ENCODE measurements at regions not wholly inside any gene's neighbourhood (a gene's known extent, or its start where the extent isn't known, plus 50 kb on each side); places are given as distances from the start of the nearest gene placed in this dataset.
A peak's percentile ranks its signal among the peaks of the same experiment; 100 is the strongest.

GRCh38 chr2:236317938-236318396, 53.8 kb upstream of the ASB18 start:
- no peak for DNase-seq (ENCODE audit: low read depth)

- DNase-seq (ENCODE audit: low read depth) = no peak
Observed at GRCh38 chr2:236318401-236318800, 54.2 kb upstream of the ASB18 start.

- no peak for DNase-seq (ENCODE audit: low read depth)
Observed at GRCh38 chr2:236319036-236319435, 54.8 kb upstream of the ASB18 start.

GRCh38 chr2:236321415-236321814, 57.2 kb upstream of the ASB18 start:
- no peak for DNase-seq (ENCODE audit: low read depth)

GRCh38 chr2:236333417-236334121, 69.4 kb upstream of the ASB18 start:
- no peak for DNase-seq (ENCODE audit: low read depth)

GRCh38 chr2:236334122-236334876, 70.1 kb upstream of the ASB18 start:
- DNase-seq (ENCODE audit: low read depth) = no peak

- DNase-seq (ENCODE audit: low read depth) = no peak
Observed at GRCh38 chr2:236335696-236336574, 71.7 kb upstream of the ASB18 start.

- no peak for DNase-seq (ENCODE audit: low read depth)
Observed at GRCh38 chr2:236336575-236337464, 72.6 kb upstream of the ASB18 start.

- DNase-seq (ENCODE audit: low read depth) = no peak
Observed at GRCh38 chr2:236337465-236338325, 73.5 kb upstream of the ASB18 start.

- no peak for DNase-seq (ENCODE audit: low read depth)
Observed at GRCh38 chr2:236338495-236339184, 74.4 kb upstream of the ASB18 start.

- no peak for DNase-seq (ENCODE audit: low read depth)
Observed at GRCh38 chr2:236340251-236340650, 76.0 kb upstream of the ASB18 start.

- no peak for DNase-seq (ENCODE audit: low read depth)
Observed at GRCh38 chr2:236341067-236341466, 76.9 kb upstream of the ASB18 start.

- no peak for DNase-seq (ENCODE audit: low read depth)
Observed at GRCh38 chr2:236341721-236342120, 77.5 kb upstream of the ASB18 start.

GRCh38 chr2:236342507-236342906, 78.3 kb upstream of the ASB18 start:
- no peak for DNase-seq (ENCODE audit: low read depth)

GRCh38 chr2:236342951-236343350, 78.7 kb upstream of the ASB18 start:
- no peak for DNase-seq (ENCODE audit: low read depth)

GRCh38 chr2:236343400-236344161, 79.4 kb upstream of the ASB18 start:
- DNase-seq (ENCODE audit: low read depth) = peak; percentile 11

- no peak for DNase-seq (ENCODE audit: low read depth)
Observed at GRCh38 chr2:236344446-236344845, 80.2 kb upstream of the ASB18 start.

- DNase-seq (ENCODE audit: low read depth) = no peak
Observed at GRCh38 chr2:236345081-236345714, 81.0 kb upstream of the ASB18 start.

- DNase-seq (ENCODE audit: low read depth) = no peak
Observed at GRCh38 chr2:236346366-236346765, 82.2 kb upstream of the ASB18 start.
